Neural cell (in vitro differentiated cells): ENCODE measurements at regions not wholly inside any gene's neighbourhood (a gene's known extent, or its start where the extent isn't known, plus 50 kb on each side); places are given as distances from the start of the nearest gene placed in this dataset.

Source experiments
- CTCF ChIP-seq: fragments of 450-650 bp; IDR thresholded peaks from 2 replicates; pipeline ENCODE4 v1.5.1; 2014; ENCODE audit warnings: antibody characterized with exemption, mild to moderate bottlenecking, moderate library complexity; ENCODE audit not compliant: poor library complexity, severe bottlenecking
- EZH2 ChIP-seq: fragments of 200-600, 300-800 bp; shearing (Covaris generic), sonication (generic); IDR thresholded peaks from 2 replicates; pipeline ENCODE4 v1.6.1; 2014; ENCODE audit warnings: antibody characterized with exemption, low read length, borderline replicate concordance, mild to moderate bottlenecking; ENCODE audit not compliant: insufficient read depth, poor library complexity, severe bottlenecking
- MXI1 ChIP-seq: fragments of 450-650 bp; conservative IDR thresholded peaks from 2 replicates; pipeline ENCODE4 v1.6.1; 2014; ENCODE audit warnings: antibody characterized with exemption, mild to moderate bottlenecking; ENCODE audit not compliant: poor library complexity, severe bottlenecking
- POLR2AphosphoS5 ChIP-seq: IDR thresholded peaks from 2 replicates; pipeline ENCODE4 v1.6.1; 2012
- RAD21 ChIP-seq: fragments of 450-650 bp; conservative IDR thresholded peaks from 2 replicates; pipeline ENCODE4 v1.6.1; 2014; ENCODE audit warnings: antibody characterized with exemption, mild to moderate bottlenecking, moderate library complexity
- SMC3 ChIP-seq: fragments of 450-650 bp; conservative IDR thresholded peaks from 2 replicates; pipeline ENCODE4 v1.6.1; 2014; ENCODE audit warnings: antibody characterized with exemption, mild to moderate bottlenecking, moderate library complexity; ENCODE audit not compliant: poor library complexity
- TAF1 ChIP-seq: IDR thresholded peaks from 2 replicates; pipeline ENCODE4 v1.6.1; 2012; ENCODE audit warnings: low read depth

- TF ChIP-seq RAD21: no peak
- TF ChIP-seq MXI1: no peak
- no peak for TF ChIP-seq CTCF
- no peak for TF ChIP-seq POLR2AphosphoS5
- no peak for TF ChIP-seq EZH2
- TF ChIP-seq SMC3: no peak
- no peak for TF ChIP-seq TAF1
Measured at GRCh38 chr7:33778195-33778594, 127.1 kb upstream of the BMPER start.
